ENCODE measurements at regions not wholly inside any gene's neighbourhood (a gene's known extent, or its start where the extent isn't known, plus 50 kb on each side); places are given as distances from the start of the nearest gene placed in this dataset.

GRCh38 chr6:168819546-168819945 lies 378.6 kb downstream of the SMOC2 start:
- Histone ChIP-seq H3K36me3 (ENCODE audit: control insufficient read depth, insufficient read depth, low read length) (no peaks in the 10 kb centered on the region), H3K27ac (ENCODE audit: low read length) (no peak overlapping the region), H3K4me1 (ENCODE audit: control insufficient read depth, insufficient read depth, low read length) (no peaks in the 10 kb centered on the region), H3K4me3 (ENCODE audit: low read length) (no peak overlapping the region), H3K9me3 (ENCODE audit: control insufficient read depth, insufficient read depth, low read length) (no peaks in the 10 kb centered on the region), H3K27me3 (ENCODE audit: control insufficient read depth, insufficient read depth, low read length) (no peaks in the 10 kb centered on the region)
- TF ChIP-seq, protein P1, sequence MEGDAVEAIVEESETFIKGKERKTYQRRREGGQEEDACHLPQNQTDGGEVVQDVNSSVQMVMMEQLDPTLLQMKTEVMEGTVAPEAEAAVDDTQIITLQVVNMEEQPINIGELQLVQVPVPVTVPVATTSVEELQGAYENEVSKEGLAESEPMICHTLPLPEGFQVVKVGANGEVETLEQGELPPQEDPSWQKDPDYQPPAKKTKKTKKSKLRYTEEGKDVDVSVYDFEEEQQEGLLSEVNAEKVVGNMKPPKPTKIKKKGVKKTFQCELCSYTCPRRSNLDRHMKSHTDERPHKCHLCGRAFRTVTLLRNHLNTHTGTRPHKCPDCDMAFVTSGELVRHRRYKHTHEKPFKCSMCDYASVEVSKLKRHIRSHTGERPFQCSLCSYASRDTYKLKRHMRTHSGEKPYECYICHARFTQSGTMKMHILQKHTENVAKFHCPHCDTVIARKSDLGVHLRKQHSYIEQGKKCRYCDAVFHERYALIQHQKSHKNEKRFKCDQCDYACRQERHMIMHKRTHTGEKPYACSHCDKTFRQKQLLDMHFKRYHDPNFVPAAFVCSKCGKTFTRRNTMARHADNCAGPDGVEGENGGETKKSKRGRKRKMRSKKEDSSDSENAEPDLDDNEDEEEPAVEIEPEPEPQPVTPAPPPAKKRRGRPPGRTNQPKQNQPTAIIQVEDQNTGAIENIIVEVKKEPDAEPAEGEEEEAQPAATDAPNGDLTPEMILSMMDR (IDR thresholded peaks at IDR 0.05) = no peak
- H3K27me3 Mint-ChIP-seq (ENCODE audit: low read depth in 2 of 2) = peaks cover 10 to 12% of the 10 kb centered on the region in 2 donors
- no peaks in the 10 kb centered on the region for H3K9me3 Mint-ChIP-seq
- H3K27ac Mint-ChIP-seq = no peak overlapping the region
- peaks cover 0 to 3% of the 10 kb centered on the region in 2 donors for H3K4me1 Mint-ChIP-seq
- no peak overlapping the region for H3K4me3 Mint-ChIP-seq
- DNase-seq (no peak), ATAC-seq (no peak)
- 79% methylated on average over 8 of the region's 8 CpGs for WGBS (ENCODE audit: insufficient coverage)
- H3K36me3 Mint-ChIP-seq = peaks cover 11% of the 10 kb centered on the region
- intact Hi-C loops (cut with micrococcal nuclease) = no loop called here

GRCh38 chr6:168817558-168818159 lies 376.7 kb downstream of the SMOC2 start:
- Mint-ChIP-seq H3K36me3 (peaks cover 11% of the 10 kb centered on the region), H3K27me3 (ENCODE audit: low read depth in 2 of 2) (peaks cover 17 to 23% of the 10 kb centered on the region in 2 donors), H3K27ac (no peak overlapping the region), H3K9me3 (no peaks in the 10 kb centered on the region), H3K4me3 (no peak overlapping the region), H3K4me1 (peaks cover 0 to 3% of the 10 kb centered on the region in 2 donors)
- Histone ChIP-seq H3K27me3 (ENCODE audit: control insufficient read depth, insufficient read depth, low read length) (no peaks in the 10 kb centered on the region), H3K4me1 (ENCODE audit: control insufficient read depth, insufficient read depth, low read length) (no peaks in the 10 kb centered on the region), H3K27ac (ENCODE audit: low read length) (no peak overlapping the region), H3K9me3 (ENCODE audit: control insufficient read depth, insufficient read depth, low read length) (no peaks in the 10 kb centered on the region), H3K4me3 (ENCODE audit: low read length) (no peak overlapping the region), H3K36me3 (ENCODE audit: control insufficient read depth, insufficient read depth, low read length) (no peaks in the 10 kb centered on the region)
- TF ChIP-seq, protein P1 (IDR thresholded peaks at IDR 0.05) = no peak
- 33% methylated on average over 1 of the region's 1 CpG for WGBS (ENCODE audit: insufficient coverage)
- no peak for DNase-seq
- intact Hi-C loops (cut with micrococcal nuclease) = no loop called here
- ATAC-seq = no peak

DNA sequence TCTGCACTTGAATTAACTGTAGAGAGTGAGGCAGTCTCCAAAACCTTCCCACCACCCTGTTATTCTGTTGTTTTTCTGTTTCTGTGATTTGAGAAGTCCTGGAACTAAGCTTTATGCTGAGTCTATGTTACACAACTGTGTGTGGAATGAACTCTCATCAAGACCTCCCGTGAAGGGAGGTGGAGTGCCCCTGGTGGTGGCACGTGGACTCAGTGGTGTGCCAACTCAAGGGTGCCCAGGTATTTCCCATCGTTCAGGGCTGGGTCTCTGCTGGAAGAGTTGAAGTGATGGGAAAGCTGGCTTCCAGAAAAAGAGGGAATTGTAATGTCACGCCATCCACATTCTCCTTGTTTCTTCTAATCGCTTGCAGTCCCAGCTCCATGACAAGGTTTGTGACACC lies 374.2 kb downstream of the SMOC2 start:
- Histone ChIP-seq H3K27me3 (ENCODE audit: control insufficient read depth, insufficient read depth, low read length) (no peaks in the 10 kb centered on the region), H3K4me3 (ENCODE audit: low read length) (no peak overlapping the region), H3K36me3 (ENCODE audit: control insufficient read depth, insufficient read depth, low read length) (no peaks in the 10 kb centered on the region), H3K27ac (ENCODE audit: low read length) (no peak overlapping the region), H3K9me3 (ENCODE audit: control insufficient read depth, insufficient read depth, low read length) (no peaks in the 10 kb centered on the region), H3K4me1 (ENCODE audit: control insufficient read depth, insufficient read depth, low read length) (no peaks in the 10 kb centered on the region)
- Mint-ChIP-seq H3K4me3 (no peak overlapping the region), H3K36me3 (peaks cover 11% of the 10 kb centered on the region), H3K9me3 (no peaks in the 10 kb centered on the region), H3K4me1 (peaks cover 5 to 11% of the 10 kb centered on the region in 2 donors), H3K27me3 (ENCODE audit: low read depth in 2 of 2) (peaks cover 17 to 18% of the 10 kb centered on the region in 2 donors), H3K27ac (no peak overlapping the region)
- DNase-seq (no peak), ATAC-seq (peak in 1 of 3 donors; percentile 44)
- WGBS (ENCODE audit: insufficient coverage) = 49% methylated on average over 5 of the region's 5 CpGs
- TF ChIP-seq, protein P1 (IDR thresholded peaks at IDR 0.05) = peak; percentile 19
- intact Hi-C loops (cut with micrococcal nuclease) = no loop called here

DNA sequence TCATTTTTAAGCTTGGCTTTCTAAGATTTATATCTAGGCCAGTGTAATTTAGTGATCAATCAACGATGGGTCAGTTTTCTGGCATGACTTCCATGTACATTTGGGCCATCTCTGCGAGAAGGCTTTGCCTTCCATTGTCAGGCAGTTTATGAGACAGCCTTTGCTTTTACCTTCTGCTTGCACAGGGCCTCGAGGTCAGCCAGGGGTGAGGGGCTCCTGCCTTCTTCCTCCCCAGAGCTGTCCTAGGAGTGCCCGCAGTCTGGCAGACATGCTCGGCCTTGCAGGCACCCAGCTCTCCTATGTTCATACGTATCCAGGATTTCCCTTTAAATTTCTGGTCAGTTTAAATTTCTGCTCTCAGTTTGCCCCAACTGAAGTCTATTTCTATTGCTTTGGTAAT lies 367.2 kb downstream of the SMOC2 start:
- Mint-ChIP-seq H3K4me1 (peaks cover 5 to 7% of the 10 kb centered on the region in 2 donors), H3K27ac (no peak overlapping the region), H3K27me3 (ENCODE audit: low read depth in 2 of 2) (peaks cover 8 to 15% of the 10 kb centered on the region in 2 donors), H3K9me3 (peaks cover 2 to 3% of the 10 kb centered on the region in 2 donors), H3K36me3 (no peaks in the 10 kb centered on the region), H3K4me3 (no peak overlapping the region)
- H3K27me3 ChIP-seq (ENCODE audit: control insufficient read depth, insufficient read depth, low read length) = no peaks in the 10 kb centered on the region
- WGBS (ENCODE audit: insufficient coverage) = 72% methylated on average over 6 of the region's 6 CpGs
- H3K4me1 ChIP-seq (ENCODE audit: control insufficient read depth, insufficient read depth, low read length) = no peaks in the 10 kb centered on the region
- H3K27ac ChIP-seq (ENCODE audit: low read length) = no peak overlapping the region
- no peaks in the 10 kb centered on the region for H3K36me3 ChIP-seq (ENCODE audit: control insufficient read depth, insufficient read depth, low read length)
- no peaks in the 10 kb centered on the region for H3K9me3 ChIP-seq (ENCODE audit: control insufficient read depth, insufficient read depth, low read length)
- ATAC-seq (no peak), DNase-seq (no peak)
- TF ChIP-seq, protein P1 (IDR thresholded peaks at IDR 0.05) = no peak
- intact Hi-C loops (cut with micrococcal nuclease) = no loop called here
- H3K4me3 ChIP-seq (ENCODE audit: low read length) = no peak overlapping the region

Measured in natural killer cell (primary cell).